ENCODE measurements at regions not wholly inside any gene's neighbourhood (a gene's known extent, or its start where the extent isn't known, plus 50 kb on each side); places are given as distances from the start of the nearest gene placed in this dataset.
"Not testable (repeated sequence)": the region's sequence is repeated elsewhere in the genome, so short reads cannot be mapped to it uniquely, and the experiment has no call there.

DNA sequence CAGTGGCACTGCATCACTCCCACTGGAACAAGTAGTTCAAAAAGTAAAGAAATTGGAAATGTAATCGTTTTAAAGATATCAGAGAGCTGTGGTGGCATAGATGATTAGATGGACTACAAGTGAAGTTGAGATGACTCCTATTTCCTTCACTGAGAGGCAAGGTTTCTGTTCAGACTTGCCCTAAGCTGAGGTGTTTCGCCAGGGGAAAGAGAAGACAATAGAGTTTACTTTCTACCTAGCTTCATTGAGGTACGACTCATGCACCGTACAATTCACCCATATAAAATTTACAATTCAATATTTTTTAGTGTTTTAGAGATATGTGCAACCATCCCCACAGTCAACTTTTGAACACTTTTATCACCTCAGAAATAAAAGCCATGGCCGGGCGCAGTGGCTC, 189.0 kb upstream of the ZNF658 start:
- H3K27me3 Mint-ChIP-seq (ENCODE audit: low read depth in 3 of 3); H3K4me1 Mint-ChIP-seq; H3K79me2 ChIP-seq (ENCODE audit: insufficient read depth, low read length); intact Hi-C loops (cut with micrococcal nuclease); H3K4me2 ChIP-seq (replicated peaks; ENCODE audit: extremely low read depth, low read length, poor library complexity, severe bottlenecking); H3K36me3 Mint-ChIP-seq; H3K4me3 Mint-ChIP-seq; H3K36me3 ChIP-seq (replicated peaks in 1 of 2; ENCODE audit: control insufficient read depth in 1 of 2, insufficient read depth in 2 of 2, low read length in 2 of 2); H3K27ac ChIP-seq (ENCODE audit: low read depth in 1 of 2, low read length in 2 of 2); H3K9ac ChIP-seq (ENCODE audit: insufficient read depth, low read length, poor library complexity, severe bottlenecking); H3K27me3 ChIP-seq (ENCODE audit: control insufficient read depth in 2 of 2, insufficient read depth in 2 of 2, low read length in 2 of 2); DNase-seq; H3K9me3 ChIP-seq (replicated peaks in 1 of 2; ENCODE audit: control insufficient read depth in 1 of 2, insufficient read depth in 1 of 2, low read length in 2 of 2); H3K9me3 Mint-ChIP-seq; H4K20me1 ChIP-seq (ENCODE audit: insufficient read depth, low read length); H2AFZ ChIP-seq (ENCODE audit: insufficient read depth, low read depth, low read length, poor library complexity, severe bottlenecking); H3K4me3 ChIP-seq (replicated peaks in 1 of 3; ENCODE audit: low read depth in 2 of 3, low read length in 3 of 3); H3K27ac Mint-ChIP-seq; H3K4me1 ChIP-seq (ENCODE audit: control insufficient read depth in 1 of 2, insufficient read depth in 2 of 2, low read length in 2 of 2): not testable (repeated sequence)
- WGBS (ENCODE audit: insufficient coverage) = no CpG with 5 or more reads among the region's 6 CpGs

- DNase-seq; H3K9ac ChIP-seq (ENCODE audit: insufficient read depth, low read length, poor library complexity, severe bottlenecking); H2AFZ ChIP-seq (ENCODE audit: insufficient read depth, low read depth, low read length, poor library complexity, severe bottlenecking); H3K36me3 ChIP-seq (replicated peaks in 1 of 2; ENCODE audit: control insufficient read depth in 1 of 2, insufficient read depth in 2 of 2, low read length in 2 of 2); H3K27me3 ChIP-seq (ENCODE audit: control insufficient read depth in 2 of 2, insufficient read depth in 2 of 2, low read length in 2 of 2); H3K79me2 ChIP-seq (ENCODE audit: insufficient read depth, low read length); H3K4me3 ChIP-seq (replicated peaks in 1 of 3; ENCODE audit: low read depth in 2 of 3, low read length in 3 of 3); H3K36me3 Mint-ChIP-seq; H3K27me3 Mint-ChIP-seq (ENCODE audit: low read depth in 3 of 3); H3K27ac ChIP-seq (ENCODE audit: low read depth in 1 of 2, low read length in 2 of 2); H4K20me1 ChIP-seq (ENCODE audit: insufficient read depth, low read length); H3K4me1 Mint-ChIP-seq; H3K4me3 Mint-ChIP-seq; intact Hi-C loops (cut with micrococcal nuclease); H3K9me3 ChIP-seq (replicated peaks in 1 of 2; ENCODE audit: control insufficient read depth in 1 of 2, insufficient read depth in 1 of 2, low read length in 2 of 2); H3K4me2 ChIP-seq (replicated peaks; ENCODE audit: extremely low read depth, low read length, poor library complexity, severe bottlenecking); H3K27ac Mint-ChIP-seq; H3K9me3 Mint-ChIP-seq; H3K4me1 ChIP-seq (ENCODE audit: control insufficient read depth in 1 of 2, insufficient read depth in 2 of 2, low read length in 2 of 2): not testable (repeated sequence)
- WGBS (ENCODE audit: insufficient coverage) = no CpG with 5 or more reads among the region's 1 CpG
These were observed 187.7 kb upstream of the ZNF658 start for GRCh38 chr9:66712870-66713269.

DNA sequence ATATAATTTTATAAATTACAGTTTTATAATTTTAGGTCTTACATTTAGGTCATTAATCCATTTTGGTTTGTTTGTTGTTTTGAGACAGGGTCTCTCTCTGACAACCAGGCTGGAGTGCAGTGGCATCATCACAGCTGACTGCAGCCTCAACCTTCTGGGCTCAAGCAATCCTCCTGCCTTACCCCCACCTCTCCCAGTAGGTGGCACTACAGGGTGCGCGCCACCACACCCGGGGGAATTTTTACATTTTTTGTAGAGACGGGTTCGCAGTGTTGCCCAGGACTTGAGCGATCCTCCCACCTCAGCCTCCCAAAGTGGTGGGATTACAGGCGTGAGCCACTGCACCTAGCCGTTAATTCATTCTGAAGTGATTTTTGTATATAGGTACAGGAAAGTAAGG, 187.0 kb upstream of the ZNF658 start:
- H4K20me1 ChIP-seq (ENCODE audit: insufficient read depth, low read length); H3K4me3 ChIP-seq (replicated peaks in 1 of 3; ENCODE audit: low read depth in 2 of 3, low read length in 3 of 3); H3K79me2 ChIP-seq (ENCODE audit: insufficient read depth, low read length); H3K9me3 ChIP-seq (replicated peaks in 1 of 2; ENCODE audit: control insufficient read depth in 1 of 2, insufficient read depth in 1 of 2, low read length in 2 of 2); H3K27me3 Mint-ChIP-seq (ENCODE audit: low read depth in 3 of 3); H3K36me3 Mint-ChIP-seq; H3K36me3 ChIP-seq (replicated peaks in 1 of 2; ENCODE audit: control insufficient read depth in 1 of 2, insufficient read depth in 2 of 2, low read length in 2 of 2); H3K9ac ChIP-seq (ENCODE audit: insufficient read depth, low read length, poor library complexity, severe bottlenecking); H3K4me2 ChIP-seq (replicated peaks; ENCODE audit: extremely low read depth, low read length, poor library complexity, severe bottlenecking); DNase-seq; H3K27ac ChIP-seq (ENCODE audit: low read depth in 1 of 2, low read length in 2 of 2); H2AFZ ChIP-seq (ENCODE audit: insufficient read depth, low read depth, low read length, poor library complexity, severe bottlenecking); intact Hi-C loops (cut with micrococcal nuclease); H3K4me3 Mint-ChIP-seq; H3K27me3 ChIP-seq (ENCODE audit: control insufficient read depth in 2 of 2, insufficient read depth in 2 of 2, low read length in 2 of 2); H3K4me1 ChIP-seq (ENCODE audit: control insufficient read depth in 1 of 2, insufficient read depth in 2 of 2, low read length in 2 of 2); H3K4me1 Mint-ChIP-seq; H3K9me3 Mint-ChIP-seq; H3K27ac Mint-ChIP-seq: not testable (repeated sequence)
- no CpG with 5 or more reads among the region's 8 CpGs for WGBS (ENCODE audit: insufficient coverage)

- H3K4me1 Mint-ChIP-seq; intact Hi-C loops (cut with micrococcal nuclease); H3K9ac ChIP-seq (ENCODE audit: insufficient read depth, low read length, poor library complexity, severe bottlenecking); DNase-seq; H3K9me3 ChIP-seq (replicated peaks in 1 of 2; ENCODE audit: control insufficient read depth in 1 of 2, insufficient read depth in 1 of 2, low read length in 2 of 2); H3K27me3 Mint-ChIP-seq (ENCODE audit: low read depth in 3 of 3); H4K20me1 ChIP-seq (ENCODE audit: insufficient read depth, low read length); H3K27ac Mint-ChIP-seq; H3K36me3 Mint-ChIP-seq; H3K27me3 ChIP-seq (ENCODE audit: control insufficient read depth in 2 of 2, insufficient read depth in 2 of 2, low read length in 2 of 2); H2AFZ ChIP-seq (ENCODE audit: insufficient read depth, low read depth, low read length, poor library complexity, severe bottlenecking); H3K27ac ChIP-seq (ENCODE audit: low read depth in 1 of 2, low read length in 2 of 2); H3K9me3 Mint-ChIP-seq; H3K4me3 Mint-ChIP-seq; H3K36me3 ChIP-seq (replicated peaks in 1 of 2; ENCODE audit: control insufficient read depth in 1 of 2, insufficient read depth in 2 of 2, low read length in 2 of 2); H3K79me2 ChIP-seq (ENCODE audit: insufficient read depth, low read length); H3K4me1 ChIP-seq (ENCODE audit: control insufficient read depth in 1 of 2, insufficient read depth in 2 of 2, low read length in 2 of 2); H3K4me2 ChIP-seq (replicated peaks; ENCODE audit: extremely low read depth, low read length, poor library complexity, severe bottlenecking); H3K4me3 ChIP-seq (replicated peaks in 1 of 3; ENCODE audit: low read depth in 2 of 3, low read length in 3 of 3): not testable (repeated sequence)
- WGBS (ENCODE audit: insufficient coverage) = no CpG with 5 or more reads among the region's 4 CpGs
These were observed 179.7 kb upstream of the ZNF658 start for GRCh38 chr9:66720845-66721244.

DNA sequence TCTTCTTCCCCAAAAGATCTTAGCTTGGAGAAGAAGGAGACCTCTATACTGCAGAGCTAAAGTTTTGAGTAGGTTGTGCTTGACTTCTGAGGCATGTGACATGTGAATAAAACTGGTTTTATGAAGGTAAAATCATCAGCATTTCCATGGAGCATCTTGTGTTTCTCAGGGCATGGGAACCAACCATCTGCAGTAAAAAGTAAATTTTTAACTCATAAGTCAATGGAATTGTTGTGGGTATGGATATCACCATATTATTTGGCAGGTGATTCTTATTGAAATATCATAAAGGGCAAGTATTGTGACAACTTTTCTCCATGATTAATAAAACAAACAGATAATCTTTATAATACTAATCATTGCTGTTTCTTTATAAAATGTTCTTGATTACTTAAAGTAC, 173.0 kb upstream of the ZNF658 start:
- H3K36me3 Mint-ChIP-seq; H3K27me3 Mint-ChIP-seq (ENCODE audit: low read depth in 3 of 3); H3K4me3 ChIP-seq (replicated peaks in 1 of 3; ENCODE audit: low read depth in 2 of 3, low read length in 3 of 3); H3K27ac ChIP-seq (ENCODE audit: low read depth in 1 of 2, low read length in 2 of 2); H3K9ac ChIP-seq (ENCODE audit: insufficient read depth, low read length, poor library complexity, severe bottlenecking); H3K9me3 Mint-ChIP-seq; H2AFZ ChIP-seq (ENCODE audit: insufficient read depth, low read depth, low read length, poor library complexity, severe bottlenecking); intact Hi-C loops (cut with micrococcal nuclease); H3K27me3 ChIP-seq (ENCODE audit: control insufficient read depth in 2 of 2, insufficient read depth in 2 of 2, low read length in 2 of 2); DNase-seq; H3K79me2 ChIP-seq (ENCODE audit: insufficient read depth, low read length); H3K4me2 ChIP-seq (replicated peaks; ENCODE audit: extremely low read depth, low read length, poor library complexity, severe bottlenecking); H3K36me3 ChIP-seq (replicated peaks in 1 of 2; ENCODE audit: control insufficient read depth in 1 of 2, insufficient read depth in 2 of 2, low read length in 2 of 2); H3K4me1 ChIP-seq (ENCODE audit: control insufficient read depth in 1 of 2, insufficient read depth in 2 of 2, low read length in 2 of 2); H3K4me1 Mint-ChIP-seq; H3K4me3 Mint-ChIP-seq; H4K20me1 ChIP-seq (ENCODE audit: insufficient read depth, low read length); H3K9me3 ChIP-seq (replicated peaks in 1 of 2; ENCODE audit: control insufficient read depth in 1 of 2, insufficient read depth in 1 of 2, low read length in 2 of 2); H3K27ac Mint-ChIP-seq: not testable (repeated sequence)
